SK-N-SH (cell line): ENCODE measurements at regions not wholly inside any gene's neighbourhood (a gene's known extent, or its start where the extent isn't known, plus 50 kb on each side); places are given as distances from the start of the nearest gene placed in this dataset.

Source experiments
- CTCF ChIA-PET: fragments of 300-600, 350-600 bp; formaldehyde crosslinking; extraction: SDS; loops from one replicate; lab custom pipeline; 2021; lab: Yijun Ruan, JAX
- POLR2A ChIA-PET: fragments of 350-600 bp; sonication (Branson Sonifier 250); formaldehyde crosslinking; extraction: SDS; loops from one replicate; lab custom pipeline; 2020; ENCODE audit warnings: antibody characterized with exemption, inconsistent platforms; lab: Yijun Ruan, JAX
- DNase-seq: peaks from one replicate; pipeline ENCODE4 v3.0.0; 2012
- H2AFZ ChIP-seq: fragments of 200-600 bp; sonication (generic); 2 replicates; pipeline ENCODE4 v1.8.1; 2016; ENCODE audit warnings: antibody characterized with exemption, mild to moderate bottlenecking, low read depth
- H3F3A ChIP-seq: fragments of 200-600 bp; sonication (generic); replicated peaks from 2 replicates; pipeline ENCODE3; 2016; ENCODE audit warnings: antibody characterized with exemption, mild to moderate bottlenecking; ENCODE audit not compliant: insufficient read depth
- H3K27ac ChIP-seq, 2 experiments: fragments of 200-500 bp in 1 of 2; fragments of 200-600 bp in 1 of 2; sonication (Bioruptor generic) in 1 of 2; sonication (generic), shearing (Covaris generic) in 1 of 2; 2 replicates each; pipeline versions ENCODE4 v1.5.1 to v1.6.1; 2014 to 2016; ENCODE audit warnings: low read depth in 2 of 2, inconsistent platforms in 1 of 2, low read length in 1 of 2, mild to moderate bottlenecking in 1 of 2, mixed read lengths in 1 of 2
- H3K27me3 ChIP-seq: fragments of 200-600 bp; sonication (generic), shearing (Covaris generic); 2 replicates; pipeline ENCODE4 v1.6.1; 2016; ENCODE audit warnings: mixed run types; ENCODE audit not compliant: insufficient read depth
- H3K36me3 ChIP-seq, 2 experiments: fragments of 200-500 bp in 1 of 2; fragments of 200-600 bp in 1 of 2; sonication (Bioruptor generic) in 1 of 2; sonication (generic) in 1 of 2; replicated peaks in 1 of 2; 2 replicates each; pipeline versions ENCODE3 to v1.5.1; 2014 to 2016; ENCODE audit warnings: low read length in 1 of 2, mild to moderate bottlenecking in 1 of 2; ENCODE audit not compliant: insufficient read depth in 2 of 2, control insufficient read depth in 1 of 2
- H3K4me1 ChIP-seq, 2 experiments: fragments of 200-500 bp in 1 of 2; fragments of 200-600 bp in 1 of 2; sonication (Bioruptor generic) in 1 of 2; sonication (generic), shearing (Covaris generic) in 1 of 2; 2 replicates each; pipeline versions ENCODE4 v1.5.1 to v1.6.1; 2014 to 2016; ENCODE audit warnings: low read depth in 1 of 2, low read length in 1 of 2, mixed run types in 1 of 2; ENCODE audit not compliant: insufficient read depth in 2 of 2, control insufficient read depth in 1 of 2
- H3K4me2 ChIP-seq: fragments of 200-600 bp; sonication (generic), shearing (Covaris generic); 2 replicates; pipeline ENCODE4 v1.6.1; 2017; ENCODE audit warnings: mixed run types
- H3K4me3 ChIP-seq, 2 experiments: fragments of 200-500 bp in 1 of 2; fragments of 200-600 bp in 1 of 2; sonication (Bioruptor generic) in 1 of 2; sonication (generic), shearing (Covaris generic) in 1 of 2; 2 replicates each; pipeline versions ENCODE4 v1.5.1 to v1.8.1; 2014 to 2016; ENCODE audit warnings: low read depth in 2 of 2, inconsistent platforms in 1 of 2, low read length in 1 of 2, mild to moderate bottlenecking in 1 of 2, mixed read lengths in 1 of 2, moderate library complexity in 1 of 2
- H3K79me2 ChIP-seq: fragments of 200-600 bp; sonication (generic); 2 replicates; pipeline ENCODE4 v1.8.1; 2017; ENCODE audit warnings: mild to moderate bottlenecking; ENCODE audit not compliant: insufficient read depth
- H3K9ac ChIP-seq: fragments of 200-600 bp; sonication (generic); 2 replicates; pipeline ENCODE4 v1.6.1; 2017; ENCODE audit warnings: mixed run types
- H3K9me2 ChIP-seq: fragments of 200-600 bp; sonication (generic); 2 replicates; pipeline ENCODE4 v1.6.1; 2017; ENCODE audit warnings: mixed run types
- H3K9me3 ChIP-seq: fragments of 200-600 bp; sonication (generic); 2 replicates; pipeline ENCODE4 v1.6.1; 2017; ENCODE audit warnings: mixed run types, mild to moderate bottlenecking, moderate library complexity
- H4K20me1 ChIP-seq: fragments of 200-600 bp; sonication (generic); 2 replicates; pipeline ENCODE4 v1.6.1; 2017; ENCODE audit warnings: mild to moderate bottlenecking, mixed run types; ENCODE audit not compliant: insufficient read depth
- CTCF ChIP-seq: fragments of 200-600 bp; sonication (generic); IDR thresholded peaks from 2 replicates; pipeline ENCODE4 v1.6.1; 2017; ENCODE audit warnings: antibody characterized with exemption, mild to moderate bottlenecking, moderate library complexity
- ELF1 ChIP-seq: IDR thresholded peaks from 2 replicates; pipeline ENCODE4 v1.4.0; 2012
- EZH2phosphoT487 ChIP-seq: fragments of 200-600 bp; sonication (generic); IDR thresholded peaks from 2 replicates; pipeline ENCODE4 v1.6.1; 2017; ENCODE audit warnings: low read depth, mixed run types, mild to moderate bottlenecking, antibody characterized with exemption, moderate library complexity, borderline replicate concordance
- FOSL2 ChIP-seq: IDR thresholded peaks from 2 replicates; pipeline ENCODE4 v1.4.0; 2012; ENCODE audit warnings: low read depth, mild to moderate bottlenecking, moderate library complexity, borderline replicate concordance
- FOXM1 ChIP-seq: IDR thresholded peaks from 2 replicates; pipeline ENCODE4 v1.4.0; 2012; ENCODE audit warnings: low read depth, mild to moderate bottlenecking
- IRF3 ChIP-seq: fragments of 150-350 bp; IDR thresholded peaks from 2 replicates; pipeline ENCODE4 v1.6.1; 2016; ENCODE audit warnings: mild to moderate bottlenecking, low read depth, low read length
- MEF2A ChIP-seq: IDR thresholded peaks from 2 replicates; pipeline ENCODE4 v1.4.0; 2012; ENCODE audit warnings: low read depth, borderline replicate concordance
- RCOR1 ChIP-seq: fragments of 150-350 bp; IDR thresholded peaks from 2 replicates; pipeline ENCODE4 v1.6.1; 2017; ENCODE audit warnings: antibody characterized with exemption, low read length
- REST ChIP-seq: IDR thresholded peaks from 2 replicates; pipeline ENCODE4 v1.6.1; 2012; ENCODE audit warnings: mild to moderate bottlenecking, low read depth, low read length, moderate library complexity
- RXRA ChIP-seq: IDR thresholded peaks from 2 replicates; pipeline ENCODE4 v1.4.0; 2012; ENCODE audit warnings: low read depth, mild to moderate bottlenecking, borderline replicate concordance
- SIN3A ChIP-seq: IDR thresholded peaks from 2 replicates; pipeline ENCODE4 v1.6.1; 2012; ENCODE audit warnings: low read depth, mild to moderate bottlenecking, low read length, moderate library complexity, borderline replicate concordance
- TAF1 ChIP-seq: IDR thresholded peaks from 2 replicates; pipeline ENCODE4 v1.6.1; 2012; ENCODE audit warnings: low read depth, mild to moderate bottlenecking, low read length, moderate library complexity, borderline replicate concordance
- TCF12 ChIP-seq: IDR thresholded peaks from 2 replicates; pipeline ENCODE4 v1.4.0; 2012
- WGBS: methylation state at CpG from one replicate; pipeline ENCODE4 v1.1.6; 2017; ENCODE audit warnings: low lambda C conversion rate; 5-methylcytosine and 5-hydroxymethylcytosine counted together

GRCh38 chr6:159572439-159573110 lies 120.5 kb downstream of the SOD2 start:
- no peaks in the 10 kb centered on the region for H3K9me2 ChIP-seq
- no peak for DNase-seq
- no peak overlapping the region for H3K4me2 ChIP-seq
- TF ChIP-seq SIN3A = no peak
- no peak for TF ChIP-seq FOXM1
- TF ChIP-seq REST = no peak
- no peak for TF ChIP-seq MEF2A
- no peak for TF ChIP-seq TAF1
- no peak for TF ChIP-seq FOSL2
- TF ChIP-seq IRF3 = no peak
- no peak for TF ChIP-seq ELF1
- TF ChIP-seq EZH2phosphoT487 = no peak
- TF ChIP-seq CTCF = no peak
- no peak for TF ChIP-seq TCF12
- TF ChIP-seq RXRA = no peak
- no peak for TF ChIP-seq RCOR1
- TF ChIP-seq, all 33 proteins: peak for 0
- Histone ChIP-seq H3K9me3 (no peaks in the 10 kb centered on the region), H3K27ac (no peak overlapping the region), H4K20me1 (no peaks in the 10 kb centered on the region), H3F3A (no peaks in the 10 kb centered on the region), H3K4me3 (no peak overlapping the region), H3K36me3 (no peaks in the 10 kb centered on the region), H3K9ac (no peak overlapping the region), H3K79me2 (no peaks in the 10 kb centered on the region), H2AFZ (no peak overlapping the region), H3K27me3 (peaks cover 37% of the 10 kb centered on the region; the same call in 1 of the 2 replicates), H3K4me1 (no peaks in the 10 kb centered on the region)
- POLR2A ChIA-PET = no interaction called here
- WGBS = 5% methylated on average over 10 of the region's 12 CpGs
- CTCF ChIA-PET = no interaction called here
